HCT116 (cell line): ENCODE measurements at regions not wholly inside any gene's neighbourhood (a gene's known extent, or its start where the extent isn't known, plus 50 kb on each side); places are given as distances from the start of the nearest gene placed in this dataset.

Experiments
- ATAC-seq: fragments of 200-7000 bp; cut with Tn5 transposase; 2 replicates; pipeline ENCODE4 v1.9.1; 2020; ENCODE audit warnings: mild to moderate bottlenecking, moderate library complexity
- BruUV-seq: library from RNA; stranded (reverse); fragments of 400-500 nt; replicated peaks from 2 replicates; lab custom pipeline; 2021; lab: Mats Ljungman, UMichigan
- CTCF ChIA-PET: fragments of 300-600 bp; sonication (Branson Sonifier 250); formaldehyde crosslinking; loops from one replicate; lab custom pipeline; 2021; ENCODE audit warnings: antibody characterized with exemption; lab: Charles Lee
- POLR2A ChIA-PET: fragments of 300-600, 350-600 bp; sonication (Branson Sonifier 250); formaldehyde crosslinking; loops from one replicate; lab custom pipeline; 2021; ENCODE audit warnings: antibody characterized with exemption; lab: Charles Lee
- RAD21 ChIA-PET, 2 experiments: fragments of 300-600 bp; sonication (Branson Sonifier 250); formaldehyde crosslinking; loops; one replicate each; lab custom pipeline; 2023; ENCODE audit warnings: low total read pairs in 2 of 2; ENCODE audit not compliant: uncharacterized antibody in 2 of 2, unreplicated experiment in 2 of 2, low non-redundant PET in 1 of 2; lab: Charles Lee
- DNase-seq: peaks from one replicate; pipeline ENCODE4 v3.0.0-alpha.2; 2010; ENCODE audit warnings: low read depth, low spot score
- H2AFZ ChIP-seq: fragments of 200-600 bp; shearing (Covaris generic), sonication (generic); 2 replicates; pipeline ENCODE4 v1.6.1; 2017; ENCODE audit warnings: low read depth, mixed run types, mixed read lengths, antibody characterized with exemption, low read length; ENCODE audit not compliant: poor library complexity, severe bottlenecking
- H3K27ac ChIP-seq: 2 replicates; pipeline ENCODE4 v1.5.1; 2012; ENCODE audit warnings: low read depth, low read length
- H3K27me3 ChIP-seq: fragments of 200-600 bp; sonication (generic); 2 replicates; pipeline ENCODE4 v1.6.1; 2016; ENCODE audit warnings: mixed run types, low read length, mixed read lengths; ENCODE audit not compliant: insufficient read depth
- H3K36me3 ChIP-seq, 2 experiments: fragments of 200-500 bp in 1 of 2; fragments of 200-600 bp in 1 of 2; sonication (Bioruptor generic) in 1 of 2; sonication (generic) in 1 of 2; 2 replicates each; pipeline versions ENCODE4 v1.5.1 to v1.6.1; 2014 to 2016; ENCODE audit warnings: low read length in 2 of 2, inconsistent platforms in 1 of 2, mixed read lengths in 1 of 2, mixed run types in 1 of 2; ENCODE audit not compliant: insufficient read depth in 2 of 2, control insufficient read depth in 1 of 2
- H3K4me1 ChIP-seq, 2 experiments: fragments of 200-600 bp in 1 of 2; sonication (generic) in 1 of 2; 2 replicates each; pipeline versions ENCODE4 v1.5.1 to v1.6.1; 2012 to 2017; ENCODE audit warnings: low read length in 2 of 2, inconsistent platforms in 1 of 2, mild to moderate bottlenecking in 1 of 2, mixed read lengths in 1 of 2, mixed run types in 1 of 2, moderate library complexity in 1 of 2; ENCODE audit not compliant: insufficient read depth in 2 of 2, control insufficient read depth in 1 of 2
- H3K4me2 ChIP-seq: fragments of 200-600 bp; sonication (generic); 2 replicates; pipeline ENCODE4 v1.6.1; 2017; ENCODE audit warnings: mixed run types, low read length, mixed read lengths
- H3K4me3 ChIP-seq, 2 experiments: fragments of 200-600 bp in 1 of 2; sonication (generic) in 1 of 2; replicated peaks in 1 of 2; 2 replicates each; pipeline ENCODE4 v1.5.1; 2011 to 2016; ENCODE audit warnings: low read length in 2 of 2, control low read depth in 1 of 2, low read depth in 1 of 2, mild to moderate bottlenecking in 1 of 2, mixed read lengths in 1 of 2, mixed run types in 1 of 2
- H3K79me2 ChIP-seq: fragments of 200-600 bp; sonication (generic); 2 replicates; pipeline ENCODE4 v1.6.1; 2017; ENCODE audit warnings: mild to moderate bottlenecking, mixed run types, low read length, moderate library complexity, mixed read lengths; ENCODE audit not compliant: insufficient read depth
- H3K9ac ChIP-seq: fragments of 200-600 bp; sonication (generic); 2 replicates; pipeline ENCODE4 v1.6.1; 2016; ENCODE audit warnings: low read length, mixed read lengths
- H3K9me2 ChIP-seq: fragments of 200-600 bp; sonication (generic), shearing (Covaris generic); 2 replicates; pipeline ENCODE4 v1.6.1; 2017; ENCODE audit warnings: mixed run types, mild to moderate bottlenecking, moderate library complexity; ENCODE audit not compliant: insufficient read depth
- H3K9me3 ChIP-seq, 2 experiments: fragments of 200-500 bp in 1 of 2; fragments of 200-600 bp in 1 of 2; sonication (Bioruptor generic) in 1 of 2; sonication (generic) in 1 of 2; 2 replicates each; pipeline ENCODE4 v1.6.1; 2014 to 2017; ENCODE audit warnings: low read length in 2 of 2, mixed read lengths in 2 of 2, inconsistent platforms in 1 of 2, low read depth in 1 of 2, mild to moderate bottlenecking in 1 of 2, mixed run types in 1 of 2, moderate library complexity in 1 of 2; ENCODE audit not compliant: control insufficient read depth in 1 of 2, insufficient read depth in 1 of 2
- H4K20me1 ChIP-seq: fragments of 200-600 bp; sonication (generic), shearing (Covaris generic); 2 replicates; pipeline ENCODE4 v1.6.1; 2017; ENCODE audit warnings: mixed run types, mild to moderate bottlenecking, moderate library complexity; ENCODE audit not compliant: insufficient read depth
- ATF3 ChIP-seq: IDR thresholded peaks from 2 replicates; pipeline ENCODE4 v1.6.1; 2012
- CEBPB ChIP-seq: IDR thresholded peaks from 2 replicates; pipeline ENCODE4 v1.6.1; 2012; ENCODE audit warnings: low read depth
- CTCF ChIP-seq, 3 experiments: fragments of 200-600 bp in 1 of 3; sonication (generic) in 1 of 3; IDR thresholded peaks in 2 of 3; conservative IDR thresholded peaks in 1 of 3; 2 replicates each; pipeline ENCODE4 v1.5.1; 2012 to 2017; ENCODE audit warnings: low read depth in 2 of 3, low read length in 2 of 3, antibody characterized with exemption in 1 of 3, borderline replicate concordance in 1 of 3, control low read depth in 1 of 3, mild to moderate bottlenecking in 1 of 3, mixed read lengths in 1 of 3, mixed run types in 1 of 3, moderate library complexity in 1 of 3; ENCODE audit not compliant: insufficient read depth in 1 of 3
- EGR1 ChIP-seq: IDR thresholded peaks from 2 replicates; pipeline ENCODE4 v1.6.1; 2012; ENCODE audit warnings: low read depth
- ELF1 ChIP-seq: IDR thresholded peaks from 2 replicates; pipeline ENCODE4 v1.6.1; 2012; ENCODE audit warnings: low read depth, borderline replicate concordance
- EZH2 ChIP-seq: fragments of 200-600 bp; sonication (generic); IDR thresholded peaks from 2 replicates; pipeline ENCODE4 v1.6.1; 2017; ENCODE audit warnings: antibody characterized with exemption, mixed run types
- EZH2phosphoT487 ChIP-seq: fragments of 200-600 bp; IDR thresholded peaks from 2 replicates; pipeline ENCODE4 v1.6.1; 2018; ENCODE audit warnings: antibody characterized with exemption, borderline replicate concordance
- JUND ChIP-seq: IDR thresholded peaks from 2 replicates; pipeline ENCODE4 v1.6.1; 2012
- MAX ChIP-seq: IDR thresholded peaks from 2 replicates; pipeline ENCODE4 v1.6.1; 2012
- POLR2AphosphoS5 ChIP-seq: IDR thresholded peaks from 2 replicates; pipeline ENCODE4 v1.6.1; 2011; ENCODE audit warnings: mild to moderate bottlenecking, low read depth, low read length, moderate library complexity
- RAD21 ChIP-seq: IDR thresholded peaks from 2 replicates; pipeline ENCODE4 v1.6.1; 2012; ENCODE audit warnings: low read depth, mild to moderate bottlenecking
- SIN3A ChIP-seq: IDR thresholded peaks from 2 replicates; pipeline ENCODE4 v1.6.1; 2012; ENCODE audit warnings: low read depth
- SP1 ChIP-seq: IDR thresholded peaks from 2 replicates; pipeline ENCODE4 v1.6.1; 2012; ENCODE audit warnings: low read depth
- SRF ChIP-seq: IDR thresholded peaks from 2 replicates; pipeline ENCODE4 v1.6.1; 2012; ENCODE audit warnings: low read depth
- TCF7L2 ChIP-seq: IDR thresholded peaks from 2 replicates; pipeline ENCODE4 v1.7.0; 2011; ENCODE audit warnings: borderline replicate concordance, inconsistent platforms; ENCODE audit not compliant: insufficient read depth, insufficient read length; ENCODE audit errors: extremely low read depth
- YY1 ChIP-seq: IDR thresholded peaks from 2 replicates; pipeline ENCODE4 v1.6.1; 2011; ENCODE audit warnings: low read length, low read depth, moderate library complexity, mild to moderate bottlenecking; ENCODE audit not compliant: insufficient replicate concordance; ENCODE audit errors: extremely low read depth
- ZFX ChIP-seq: fragments of 450-650 bp; IDR thresholded peaks from 2 replicates; pipeline ENCODE4 v1.6.1; 2017
- intact Hi-C: fragments of 100-400 bp; cut with micrococcal nuclease; formaldehyde crosslinking; loops from 2 replicates; pipeline ENCODE4 v1.10.0; 2022

GRCh38 chr5:56410696-56411095, 177.6 kb upstream of the ANKRD55 start:
- no peak overlapping the region for H3K4me3 ChIP-seq
- H3K27ac ChIP-seq = no peak overlapping the region
- ChIA-PET RAD21 (no interaction called here), POLR2A (no interaction called here), CTCF (no interaction called here)
- no peak for TF ChIP-seq CEBPB
- TF ChIP-seq TCF7L2 = no peak
- no peak for TF ChIP-seq MAX
- no peak for TF ChIP-seq EZH2
- no peaks in the 10 kb centered on the region for H3K9me2 ChIP-seq
- no TSS peak for BruUV-seq
- no peak for ATAC-seq
- no peaks in the 10 kb centered on the region for H4K20me1 ChIP-seq
- H2AFZ ChIP-seq = no peak overlapping the region
- intact Hi-C loops = no loop called here
- H3K4me2 ChIP-seq = no peak overlapping the region
- H3K79me2 ChIP-seq = no peaks in the 10 kb centered on the region
- H3K36me3 ChIP-seq = no peaks in the 10 kb centered on the region
- H3K9ac ChIP-seq = no peak overlapping the region
- no peaks in the 10 kb centered on the region for H3K9me3 ChIP-seq
- H3K27me3 ChIP-seq = no peaks in the 10 kb centered on the region
- no peak for DNase-seq
- H3K4me1 ChIP-seq = peaks cover 0 to 6% of the 10 kb centered on the region in 2 experiments; a peak in 2 of 4 replicates

- CTCF ChIA-PET = no interaction called here
- intact Hi-C loops = no loop called here
- TF ChIP-seq ZFX (no peak), ELF1 (no peak), SIN3A (no peak), ATF3 (no peak), EGR1 (no peak), TCF7L2 (no peak), SRF (no peak), POLR2AphosphoS5 (no peak), SP1 (no peak), YY1 (no peak), JUND (no peak), MAX (no peak), CTCF (IDR thresholded peaks at IDR 0.05 in 2 of 3, conservative IDR thresholded peaks at IDR 0.05 in 1 of 3; ENCODE audit: borderline replicate concordance in 1 of 3, insufficient read depth in 1 of 3, low read depth in 2 of 3, low read length in 2 of 3) (no peak), RAD21 (no peak), EZH2phosphoT487 (no peak)
Observed at GRCh38 chr5:56409331-56410190, 176.4 kb upstream of the ANKRD55 start.

More at GRCh38 chr5:56409331-56410190, 176.4 kb upstream of the ANKRD55 start:
- Histone ChIP-seq H3K27me3 (no peaks in the 10 kb centered on the region), H3K79me2 (no peaks in the 10 kb centered on the region), H2AFZ (peak overlapping the region; percentile 59), H3K36me3 (no peaks in the 10 kb centered on the region), H3K27ac (no peak overlapping the region), H4K20me1 (no peaks in the 10 kb centered on the region), H3K4me3 (no peak overlapping the region), H3K9ac (no peak overlapping the region), H3K9me2 (no peaks in the 10 kb centered on the region), H3K4me1 (peaks cover 0 to 6% of the 10 kb centered on the region in 2 experiments; a peak in 2 of 4 replicates), H3K4me2 (no peak overlapping the region; the same call in 1 of the 2 replicates), H3K9me3 (no peaks in the 10 kb centered on the region)
- DNase-seq = no peak
- RAD21 ChIA-PET = no interaction called here
- POLR2A ChIA-PET = no interaction called here
- ATAC-seq = no peak
- no TSS peak for BruUV-seq
